ENCODE measurements at regions not wholly inside any gene's neighbourhood (a gene's known extent, or its start where the extent isn't known, plus 50 kb on each side); places are given as distances from the start of the nearest gene placed in this dataset.

- DNase-seq (ENCODE audit: low read depth), result no peak
Observed at GRCh38 chr10:43972976-43973647, 324.4 kb upstream of the ZNF32 start.

GRCh38 chr10:43971981-43972380, 323.3 kb upstream of the ZNF32 start:
- DNase-seq (ENCODE audit: low read depth), result no peak

- no peak for DNase-seq (ENCODE audit: low read depth)
Observed at GRCh38 chr10:43971306-43971705, 322.6 kb upstream of the ZNF32 start.

GRCh38 chr10:43970717-43971116, 322.0 kb upstream of the ZNF32 start:
- DNase-seq (ENCODE audit: low read depth), result no peak

- no peak for DNase-seq (ENCODE audit: low read depth)
Observed at GRCh38 chr10:43970018-43970698, 321.5 kb upstream of the ZNF32 start.

- no peak for DNase-seq (ENCODE audit: low read depth)
Observed at GRCh38 chr10:43969506-43969905, 320.8 kb upstream of the ZNF32 start.

GRCh38 chr10:43968961-43969360, 320.3 kb upstream of the ZNF32 start:
- no peak for DNase-seq (ENCODE audit: low read depth)

GRCh38 chr10:43968076-43968475, 319.4 kb upstream of the ZNF32 start:
- no peak for DNase-seq (ENCODE audit: low read depth)

- DNase-seq (ENCODE audit: low read depth), result no peak
Observed at GRCh38 chr10:43966571-43966965, 317.9 kb upstream of the ZNF32 start.

GRCh38 chr10:43965918-43966570, 317.4 kb upstream of the ZNF32 start:
- no peak for DNase-seq (ENCODE audit: low read depth)

GRCh38 chr10:43965033-43965917, 316.6 kb upstream of the ZNF32 start:
- no peak for DNase-seq (ENCODE audit: low read depth)

- no peak for DNase-seq (ENCODE audit: low read depth)
Observed at GRCh38 chr10:43964486-43964885, 315.8 kb upstream of the ZNF32 start.

- no peak for DNase-seq (ENCODE audit: low read depth)
Observed at GRCh38 chr10:43963793-43964425, 315.2 kb upstream of the ZNF32 start.

GRCh38 chr10:43963379-43963778, 314.7 kb upstream of the ZNF32 start:
- no peak for DNase-seq (ENCODE audit: low read depth)

GRCh38 chr10:43962346-43963191, 313.9 kb upstream of the ZNF32 start:
- DNase-seq (ENCODE audit: low read depth), result no peak

- no peak for DNase-seq (ENCODE audit: low read depth)
Observed at GRCh38 chr10:43961523-43962345, 313.1 kb upstream of the ZNF32 start.

- DNase-seq (ENCODE audit: low read depth), result no peak
Observed at GRCh38 chr10:43960981-43961380, 312.3 kb upstream of the ZNF32 start.

- no peak for DNase-seq (ENCODE audit: low read depth)
Observed at GRCh38 chr10:43960477-43960876, 311.8 kb upstream of the ZNF32 start.

- DNase-seq (ENCODE audit: low read depth), result no peak
Observed at GRCh38 chr10:43960135-43960415, 311.4 kb upstream of the ZNF32 start.

Measured in CMK (cell line).